Transverse colon (tissue), 4 donors: ENCODE measurements at regions not wholly inside any gene's neighbourhood (a gene's known extent, or its start where the extent isn't known, plus 50 kb on each side); places are given as distances from the start of the nearest gene placed in this dataset.
A peak's percentile ranks its signal among the peaks of the same experiment; 100 is the strongest.

Experiments
- DNase-seq: peaks from one replicate; pipeline ENCODE4 v3.0.0-alpha.2; 2019
- H3K27ac ChIP-seq, 4 donors: fragments of 200-600 bp; sonication (generic); 2 replicates each; pipeline ENCODE4 v1.5.1; 2016 to 2018; ENCODE audit warnings: inconsistent platforms in 4 of 4
- H3K27me3 ChIP-seq: fragments of 200-600 bp; sonication (generic); 2 replicates; pipeline ENCODE4 v1.5.1; 2017; ENCODE audit warnings: inconsistent platforms
- H3K36me3 ChIP-seq, 4 donors: fragments of 200-600 bp; sonication (generic); 2 replicates each; pipeline ENCODE4 v1.5.1; 2017 to 2019; ENCODE audit warnings: inconsistent platforms in 4 of 4
- H3K4me1 ChIP-seq, 4 donors: fragments of 200-600 bp; sonication (generic); 2 replicates each; pipeline ENCODE4 v1.5.1; 2017 to 2020; ENCODE audit warnings: inconsistent platforms in 4 of 4
- H3K4me3 ChIP-seq, 4 donors: fragments of 200-600 bp; sonication (generic); 1 replicate in 1 of 4; 2 replicates in 3 of 4; pipeline versions ENCODE4 v1.5.1 to v1.6.1; 2017 to 2019; ENCODE audit warnings: inconsistent platforms in 4 of 4
- H3K9me3 ChIP-seq, 2 donors: fragments of 200-600 bp; sonication (generic); 2 replicates each; pipeline ENCODE4 v1.5.1; 2017 to 2019; ENCODE audit warnings: inconsistent platforms in 2 of 2
- CTCF ChIP-seq, 5 experiments: fragments of 200-600 bp in 3 of 5; fragments of 450-650 bp in 2 of 5; sonication (generic) in 3 of 5; IDR thresholded peaks; 1 replicate in 2 of 5; 2 replicates in 3 of 5; pipeline ENCODE4 v1.5.1; 2016 to 2017; ENCODE audit warnings: antibody characterized with exemption in 5 of 5, inconsistent platforms in 3 of 5, mild to moderate bottlenecking in 2 of 5, moderate library complexity in 1 of 5
- EP300 ChIP-seq: sonication (generic); formaldehyde crosslinking; IDR thresholded peaks from one replicate; pipeline ENCODE4 v1.6.1; 2017; ENCODE audit warnings: antibody characterized with exemption, low read depth
- POLR2A ChIP-seq: fragments of 450-650 bp; IDR thresholded peaks from one replicate; pipeline ENCODE4 v1.6.1; 2016; ENCODE audit warnings: antibody characterized with exemption, mild to moderate bottlenecking, moderate library complexity
- POLR2AphosphoS5 ChIP-seq, 3 donors: sonication (generic); formaldehyde crosslinking; IDR thresholded peaks; one replicate each; pipeline ENCODE4 v1.6.1; 2016; ENCODE audit warnings: antibody characterized with exemption in 3 of 3
- WGBS, 2 donors: methylation state at CpG; one replicate each; pipeline ENCODE4 v1.1.5; 2018; ENCODE audit warnings: low coverage in 1 of 2; 5-methylcytosine and 5-hydroxymethylcytosine counted together
- in situ Hi-C, 4 donors: fragments of 200-750 bp; cut with MboI; loops; one replicate each; pipeline versions ENCODE4 v1.15.0 to v1.15.1; 2017; ENCODE audit warnings: low sequenced_read_pairs in 3 of 4, low pct_ligation_motif_present in 1 of 4, low pct_unique_long_range_greater_than_20kb in 1 of 4
- intact Hi-C: fragments of 100-400 bp; cut with DNase I; formaldehyde crosslinking; loops from one replicate; pipeline ENCODE4 v1.15.1; 2023; ENCODE audit warnings: low total_unique reads

GRCh38 chrX:57848857-57849256 is 61.4 kb downstream of the ZXDA start:
- H3K27me3 ChIP-seq = no peaks in the 10 kb centered on the region
- WGBS, 2 donors = 64% methylated on average over 4 of the region's 4 CpGs; no CpG with 5 or more reads in 1 of the 2 donors
- H3K27ac ChIP-seq = no peak overlapping the region
- DNase-seq = no peak
- intact Hi-C loops = no loop called here
- H3K36me3 ChIP-seq = no peaks in the 10 kb centered on the region
- no peak overlapping the region for H3K4me3 ChIP-seq
- H3K4me1 ChIP-seq = no peaks in the 10 kb centered on the region
- no peak for TF ChIP-seq EP300
- no peak for TF ChIP-seq POLR2A
- TF ChIP-seq CTCF (IDR thresholded peaks at IDR 0.05) = no peak
- no peak for TF ChIP-seq POLR2AphosphoS5 (IDR thresholded peaks at IDR 0.05)
- no peaks in the 10 kb centered on the region for H3K9me3 ChIP-seq
- in situ Hi-C loops = no loop called here

- Histone ChIP-seq H3K36me3 (no peaks in the 10 kb centered on the region), H3K27me3 (no peaks in the 10 kb centered on the region), H3K27ac (no peak overlapping the region), H3K9me3 (no peaks in the 10 kb centered on the region), H3K4me1 (no peaks in the 10 kb centered on the region), H3K4me3 (no peak overlapping the region)
- 39% methylated on average over 4 of the region's 4 CpGs; no CpG with 5 or more reads in 1 of the 2 donors for WGBS, 2 donors
- TF ChIP-seq POLR2AphosphoS5 (IDR thresholded peaks at IDR 0.05) (no peak), POLR2A (no peak), EP300 (no peak), CTCF (IDR thresholded peaks at IDR 0.05) (no peak)
- intact Hi-C loops = loop anchor here (5.0 kb wide), 1 partner anchor 99 kb away; no protein-coding TSS in a partner anchor
- in situ Hi-C loops = loop anchor here in 2 of 4 donors (25.0 kb wide), 2 partner anchors 89 to 189 kb away; partner anchors contain the start of gene ZXDA (in 1 of the 2)
- DNase-seq = no peak
Observed at GRCh38 chrX:57822818-57823217, 87.4 kb downstream of the ZXDA start.

GRCh38 chrX:57822398-57822797 is 87.9 kb downstream of the ZXDA start:
- WGBS, 2 donors = 55% methylated on average over 8 of the region's 8 CpGs; no CpG with 5 or more reads in 1 of the 2 donors
- intact Hi-C loops (loop anchor here (5.0 kb wide), 1 partner anchor 100 kb away; no protein-coding TSS in a partner anchor), in situ Hi-C loops (loop anchor here in 2 of 4 donors (25.0 kb wide), 2 partner anchors 90 to 190 kb away; partner anchors contain the start of gene ZXDA (in 1 of the 2))
- H3K9me3 ChIP-seq = no peaks in the 10 kb centered on the region
- TF ChIP-seq POLR2AphosphoS5 (IDR thresholded peaks at IDR 0.05) = no peak
- no peak for TF ChIP-seq POLR2A
- TF ChIP-seq EP300 = no peak
- TF ChIP-seq CTCF (IDR thresholded peaks at IDR 0.05) = no peak
- no peak overlapping the region for H3K4me3 ChIP-seq
- H3K27ac ChIP-seq = no peak overlapping the region
- no peaks in the 10 kb centered on the region for H3K36me3 ChIP-seq
- no peaks in the 10 kb centered on the region for H3K27me3 ChIP-seq
- no peak for DNase-seq
- H3K4me1 ChIP-seq = no peaks in the 10 kb centered on the region

GRCh38 chrX:57821703-57822387 is 88.4 kb downstream of the ZXDA start:
- no peaks in the 10 kb centered on the region for H3K4me1 ChIP-seq
- H3K36me3 ChIP-seq = no peaks in the 10 kb centered on the region
- peak; percentile 8 for DNase-seq
- peak; percentile 48 to 69 (median 69) for TF ChIP-seq CTCF (IDR thresholded peaks at IDR 0.05)
- TF ChIP-seq POLR2AphosphoS5 (IDR thresholded peaks at IDR 0.05) = no peak
- H3K4me3 ChIP-seq = no peak overlapping the region
- in situ Hi-C loops (loop anchor here in 2 of 4 donors (25.0 kb wide), 2 partner anchors 90 to 190 kb away; partner anchors contain the start of gene ZXDA (in 1 of the 2)), intact Hi-C loops (loop anchor here (5.0 kb wide), 1 partner anchor 100 kb away; no protein-coding TSS in a partner anchor)
- WGBS, 2 donors = 38% methylated on average over 8 of the region's 8 CpGs; no CpG with 5 or more reads in 1 of the 2 donors
- H3K27me3 ChIP-seq = no peaks in the 10 kb centered on the region
- H3K9me3 ChIP-seq = no peaks in the 10 kb centered on the region
- no peak overlapping the region for H3K27ac ChIP-seq
